Umbilical cord (tissue), 1 donor: ENCODE measurements at regions not wholly inside any gene's neighbourhood (a gene's known extent, or its start where the extent isn't known, plus 50 kb on each side); places are given as distances from the start of the nearest gene placed in this dataset.

Experiments used
- DNase-seq: peaks from one replicate; pipeline ENCODE4 v3.0.0-alpha.2; 2015; ENCODE audit warnings: low spot score

DNA sequence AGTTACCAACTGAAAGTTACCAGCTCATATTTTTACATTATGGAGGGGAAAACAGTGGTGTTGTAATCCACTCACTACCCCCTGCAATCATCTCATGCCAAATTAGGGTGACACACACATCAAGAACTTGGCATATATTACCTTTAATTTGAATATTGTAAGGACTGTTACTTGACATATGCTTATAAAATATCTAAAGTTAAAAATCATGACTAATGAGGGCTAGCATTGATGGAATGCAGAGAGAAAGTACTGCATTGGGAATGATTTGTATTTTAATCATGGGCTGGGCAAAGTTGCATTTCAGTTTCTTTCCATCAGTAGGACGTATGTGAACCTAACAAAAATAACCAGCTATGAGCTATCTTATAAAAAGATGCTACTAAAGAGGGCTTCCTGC, 517.5 kb upstream of the GRIA3 start:
- no peak for DNase-seq

DNA sequence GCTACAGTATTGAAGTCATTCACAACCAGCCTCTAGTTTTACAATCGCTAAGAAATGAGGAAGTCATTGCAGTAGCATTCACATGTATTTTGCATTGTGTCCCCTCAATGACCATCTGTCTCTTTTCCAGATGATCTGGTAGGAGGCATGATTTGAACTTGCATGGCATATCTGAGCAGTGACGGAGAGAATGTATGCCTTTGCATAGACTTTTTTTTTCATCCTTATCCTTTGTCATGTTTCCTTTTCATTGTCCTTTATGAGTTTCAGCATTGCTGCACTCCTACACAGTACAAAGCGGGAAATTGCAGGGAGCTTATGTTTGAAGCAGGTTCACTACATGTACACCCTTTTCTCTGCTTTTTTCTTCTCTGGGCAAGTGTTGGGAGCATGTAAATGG, 516.4 kb upstream of the GRIA3 start:
- no peak for DNase-seq

DNA sequence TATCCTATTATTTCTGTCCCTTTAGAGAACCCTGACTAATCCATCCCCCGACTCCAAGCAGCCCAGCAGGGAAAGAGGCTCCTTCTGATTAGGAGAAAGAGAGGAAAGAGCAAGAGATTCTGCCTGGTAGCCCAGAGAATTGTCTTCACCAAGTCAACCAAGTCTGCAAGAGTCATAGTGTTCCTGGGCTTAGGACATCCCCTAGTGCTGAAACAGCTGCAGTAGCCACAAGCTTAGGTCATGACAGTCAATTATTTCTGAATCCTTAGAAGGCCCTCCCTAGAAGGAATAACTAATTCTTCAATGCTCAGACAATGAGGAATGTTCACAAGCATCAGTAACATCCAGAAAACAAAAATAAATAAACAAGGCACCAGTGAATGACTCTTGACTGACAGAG, 480.3 kb upstream of the GRIA3 start:
- DNase-seq = no peak

DNA sequence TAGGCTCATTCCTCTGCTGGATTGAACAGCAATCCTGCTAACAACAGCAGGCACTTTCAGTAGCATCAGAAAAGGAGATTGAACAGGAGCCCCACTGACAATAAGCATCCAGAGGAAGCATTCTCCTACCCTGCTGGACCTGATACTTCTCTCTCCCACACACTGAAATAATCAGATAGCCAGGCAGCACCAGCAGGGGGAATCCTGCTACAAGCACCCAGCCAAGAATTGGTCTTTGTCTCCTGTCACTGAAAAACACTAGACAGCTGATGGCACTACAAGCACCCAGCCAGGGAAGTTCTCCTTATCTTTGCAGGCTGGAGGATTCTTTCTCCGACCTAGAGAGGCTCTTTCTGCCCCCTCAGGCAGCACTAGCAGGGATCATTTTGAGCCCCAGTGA, 444.3 kb upstream of the GRIA3 start:
- DNase-seq = no peak

DNA sequence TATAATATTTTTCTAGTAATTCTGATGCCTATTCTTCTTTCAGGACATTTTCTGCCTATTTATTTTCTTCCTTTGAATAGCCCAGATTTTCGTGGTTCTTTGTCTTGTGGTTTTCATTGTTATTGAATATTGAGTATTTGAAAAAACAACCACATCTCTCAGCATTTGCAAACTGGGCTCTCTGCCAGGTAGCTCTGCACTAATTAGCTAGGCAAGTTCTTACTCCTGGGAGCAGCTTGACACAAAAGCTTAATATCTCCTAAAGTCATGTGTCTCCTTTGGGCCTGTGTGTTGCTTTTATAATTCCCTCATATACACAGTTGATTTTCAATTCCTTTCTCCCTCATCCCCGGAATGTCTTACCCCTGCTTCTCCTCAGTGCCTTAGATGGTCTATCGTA, 413.5 kb upstream of the GRIA3 start:
- no peak for DNase-seq

DNA sequence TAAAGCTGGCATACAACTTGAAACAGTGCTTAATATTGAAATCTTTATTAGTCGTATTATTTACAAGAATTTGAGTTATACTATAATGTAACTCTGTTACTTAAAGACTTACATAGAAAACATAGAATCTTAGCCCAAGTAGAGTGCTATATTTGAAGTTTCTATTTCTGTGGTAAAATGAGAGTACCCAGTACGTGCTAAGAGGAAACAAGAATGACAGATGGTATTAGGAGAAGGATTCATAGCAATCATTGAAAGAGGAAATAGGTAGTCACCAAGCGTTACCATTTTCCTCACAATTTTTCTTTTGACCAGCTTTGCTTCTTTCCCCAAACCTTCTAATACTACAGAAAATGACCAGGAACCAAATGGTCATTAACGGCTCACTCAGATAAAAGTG, 412.1 kb upstream of the GRIA3 start:
- no peak for DNase-seq

DNA sequence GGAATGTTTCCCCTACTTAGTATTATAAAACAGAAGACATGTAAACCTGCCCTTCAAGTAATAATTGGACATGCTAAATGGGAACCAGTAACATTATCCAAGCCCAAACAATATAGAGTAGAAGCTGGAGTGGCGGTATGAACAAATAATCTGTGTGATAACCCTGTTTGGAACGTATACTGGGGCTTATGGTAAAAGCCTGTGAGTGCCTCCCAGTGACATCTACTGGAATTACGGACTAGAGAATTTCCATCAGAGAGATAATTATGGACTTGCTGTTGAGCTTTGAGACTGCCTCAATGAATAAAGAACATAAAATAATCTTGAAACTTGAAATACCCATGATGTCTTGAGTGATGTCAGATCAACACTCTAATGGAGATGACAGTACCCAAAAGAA, 406.3 kb upstream of the GRIA3 start:
- DNase-seq = no peak

DNA sequence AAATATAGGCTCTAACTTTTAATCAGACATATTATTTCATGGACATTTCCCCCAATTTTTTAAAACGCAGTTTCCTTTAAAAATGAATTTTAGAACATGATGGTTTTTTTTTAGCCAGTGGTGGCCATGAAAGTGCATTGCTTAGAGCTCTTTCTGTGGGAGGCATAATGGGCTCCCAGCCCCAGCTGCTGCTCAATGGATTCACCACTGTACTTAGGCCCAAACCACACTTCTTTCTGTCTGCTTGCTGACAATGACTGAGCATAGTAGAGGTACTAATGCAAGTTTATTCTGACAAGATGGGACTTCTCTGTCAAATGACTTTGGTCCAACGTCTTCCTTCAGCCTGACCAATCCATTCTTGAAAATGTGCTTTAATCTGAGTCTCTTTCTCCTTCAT, 400.2 kb upstream of the GRIA3 start:
- no peak for DNase-seq

DNA sequence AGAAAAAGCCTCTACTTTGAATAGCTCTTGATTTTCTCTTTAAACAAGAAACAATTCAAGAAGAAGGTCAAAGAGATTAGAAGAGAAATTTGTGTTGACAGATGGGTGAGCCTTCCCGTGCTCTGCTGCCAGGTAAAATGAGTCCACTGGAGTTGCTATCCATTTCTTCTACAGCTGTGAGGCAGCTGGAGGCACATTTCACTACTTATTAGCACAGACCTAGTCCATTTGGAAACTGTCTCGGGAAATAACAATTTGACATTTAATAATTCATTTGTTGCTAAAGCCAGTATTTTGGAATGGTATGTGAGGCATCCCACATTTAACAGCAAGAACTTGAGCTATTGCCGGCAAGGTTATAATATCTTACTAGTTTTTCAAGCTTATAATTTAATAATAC, 396.8 kb upstream of the GRIA3 start:
- DNase-seq = peak; percentile 1

DNA sequence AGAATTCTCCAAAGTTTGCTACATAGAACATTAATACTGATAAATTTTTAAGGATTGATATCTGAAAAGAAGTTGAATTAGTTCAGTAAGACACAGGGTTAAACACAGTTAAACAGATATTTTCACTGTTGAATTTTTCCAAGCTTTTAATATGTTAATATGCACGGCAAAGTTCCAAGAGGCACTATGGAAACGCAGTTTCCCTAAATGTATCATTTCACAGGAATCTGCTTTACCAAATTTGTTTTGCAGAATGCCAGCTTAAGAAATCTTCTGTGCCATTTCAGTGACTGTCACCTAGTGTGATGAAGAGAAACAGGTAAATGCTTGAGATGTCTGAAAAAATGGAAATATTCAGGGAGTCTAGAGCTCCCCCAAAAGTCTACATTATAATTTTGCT, 395.9 kb upstream of the GRIA3 start:
- no peak for DNase-seq

DNA sequence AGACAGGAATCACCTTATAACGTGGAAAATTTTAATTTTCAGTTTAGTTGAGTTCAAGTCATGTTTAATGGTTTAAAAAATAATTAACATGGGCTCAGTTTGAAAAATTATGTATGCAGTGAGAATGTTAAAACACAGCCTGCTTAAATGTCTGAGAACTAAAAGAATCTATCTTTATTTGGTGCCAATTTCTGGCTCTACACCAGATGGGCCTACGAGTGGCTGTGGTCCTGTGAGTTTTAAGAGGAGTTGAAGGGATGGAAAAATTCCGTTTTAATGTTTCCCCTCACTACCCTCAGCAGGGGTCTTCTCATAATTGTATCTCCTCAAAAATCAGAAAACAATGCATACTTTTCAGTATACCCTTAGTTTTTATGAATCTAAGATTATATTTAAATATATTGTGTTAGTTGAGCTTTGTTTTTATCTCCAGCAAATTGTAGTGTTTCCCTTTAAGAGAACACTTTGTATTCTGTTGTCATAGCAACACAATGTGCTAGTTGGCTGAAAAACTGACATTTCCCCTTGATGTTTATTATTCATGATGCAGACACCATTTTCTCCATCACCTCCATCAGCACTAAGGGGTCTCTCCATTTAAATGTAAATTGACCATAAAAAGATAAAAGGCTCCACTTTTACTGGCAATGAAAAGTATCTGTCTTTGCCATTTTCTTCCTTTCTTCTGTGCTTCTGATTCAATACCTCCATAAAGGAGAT, 393.5 kb upstream of the GRIA3 start:
- DNase-seq = no peak

DNA sequence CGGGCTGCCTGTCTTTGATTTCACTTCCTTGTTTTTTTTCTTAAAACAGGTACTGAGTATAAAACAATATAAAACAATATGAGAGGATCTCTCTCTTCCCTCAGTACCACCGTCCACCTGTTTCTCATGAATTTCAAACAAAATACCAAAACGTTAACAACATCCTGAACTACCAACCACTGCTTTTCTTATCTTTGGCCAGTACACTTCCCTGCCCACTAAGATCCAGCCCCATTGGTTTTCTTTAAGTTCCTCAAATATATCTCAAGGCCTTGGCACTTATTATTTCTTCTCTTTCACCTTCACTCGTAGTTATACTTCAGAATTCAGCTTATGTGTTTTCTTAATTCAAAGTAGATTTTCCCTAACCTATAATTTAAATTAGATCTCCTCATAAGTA, 370.2 kb upstream of the GRIA3 start:
- no peak for DNase-seq

DNA sequence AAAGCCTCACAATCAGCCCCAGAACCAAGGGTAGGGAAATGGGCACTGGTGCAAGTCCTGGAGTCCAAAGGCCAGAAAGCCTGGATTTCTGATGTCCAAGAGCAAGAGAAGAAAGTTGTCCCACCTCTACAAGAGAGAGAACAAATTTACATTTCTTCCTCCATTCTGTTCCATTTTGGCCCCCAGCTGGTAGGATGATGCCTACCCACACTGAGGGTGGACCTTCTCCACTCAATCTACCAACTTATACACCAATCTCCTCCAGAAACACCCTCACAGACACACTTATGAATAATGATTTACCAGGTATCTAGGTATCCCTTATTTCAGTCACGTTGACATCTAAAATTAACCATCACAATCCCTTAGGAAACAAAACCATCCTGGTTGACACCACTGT, 367.8 kb upstream of the GRIA3 start:
- no peak for DNase-seq

DNA sequence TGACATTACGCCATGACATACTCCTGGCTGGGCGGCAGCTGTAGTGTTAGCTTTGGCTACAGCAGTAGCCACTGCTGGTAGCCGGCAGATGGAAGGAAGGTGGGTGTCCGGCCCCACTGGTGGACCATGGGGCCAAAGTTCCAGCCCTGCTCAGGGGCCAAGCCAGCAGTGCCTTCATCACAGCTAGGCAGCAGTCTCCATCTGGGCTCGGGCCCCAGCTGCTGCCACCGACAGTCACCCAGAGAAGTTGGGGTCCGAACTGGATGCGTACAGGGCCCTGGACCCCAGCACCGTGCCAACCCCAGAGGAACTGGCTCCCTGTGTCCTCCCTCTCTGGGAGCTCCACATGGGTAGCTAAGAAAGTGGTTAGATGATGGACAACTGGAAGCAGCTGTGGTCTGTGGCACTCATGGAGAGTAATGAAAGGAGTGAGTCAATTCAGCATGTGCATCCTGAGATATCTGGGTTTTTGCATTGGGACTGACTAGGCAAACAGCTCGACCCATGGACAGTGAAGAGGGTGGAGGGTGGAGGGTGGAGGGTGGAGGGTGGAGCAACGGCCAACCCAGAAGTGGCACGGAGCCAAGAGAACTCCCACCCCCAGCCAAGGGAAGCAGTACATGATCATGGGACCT, 366.6 kb upstream of the GRIA3 start:
- no peak for DNase-seq

DNA sequence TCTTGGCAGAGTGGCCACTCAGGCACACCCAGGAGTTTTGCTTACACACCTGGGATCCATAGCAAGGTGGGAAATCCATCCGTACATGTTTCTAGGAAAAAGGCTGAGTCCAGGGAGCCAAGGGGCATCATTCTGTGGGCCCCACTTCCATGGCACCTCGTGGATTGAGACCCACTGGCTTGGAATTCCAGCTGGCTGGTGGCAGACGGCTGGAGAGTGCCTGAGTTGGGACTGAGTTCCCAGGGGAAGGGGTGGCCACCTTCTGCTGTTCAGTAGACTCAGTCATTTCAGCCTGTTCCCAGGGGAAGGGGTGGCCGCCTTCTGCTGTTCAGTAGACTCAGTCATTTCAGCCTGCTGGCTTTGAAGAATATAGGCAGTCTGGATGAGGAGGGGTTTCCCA, 366.0 kb upstream of the GRIA3 start:
- no peak for DNase-seq

DNA sequence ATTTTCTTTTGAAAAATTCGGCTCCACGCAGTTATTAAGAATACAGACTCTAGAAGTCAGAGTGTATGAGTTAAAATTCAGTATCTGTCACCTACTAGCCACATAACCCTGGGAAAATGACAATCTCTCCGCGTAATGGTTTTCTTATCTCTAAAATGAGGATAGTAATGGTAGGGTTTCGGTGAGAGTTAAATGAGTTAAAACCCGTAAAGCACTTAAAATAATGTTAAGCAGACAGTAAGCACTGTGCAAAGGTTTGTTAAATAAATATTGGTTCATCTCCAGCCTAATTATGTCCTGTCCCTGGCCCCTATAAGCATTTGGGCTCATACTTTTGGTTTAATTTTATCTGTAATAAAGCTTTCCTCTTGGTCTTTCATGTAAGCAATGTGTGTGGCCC, 350.8 kb upstream of the GRIA3 start:
- DNase-seq = no peak

DNA sequence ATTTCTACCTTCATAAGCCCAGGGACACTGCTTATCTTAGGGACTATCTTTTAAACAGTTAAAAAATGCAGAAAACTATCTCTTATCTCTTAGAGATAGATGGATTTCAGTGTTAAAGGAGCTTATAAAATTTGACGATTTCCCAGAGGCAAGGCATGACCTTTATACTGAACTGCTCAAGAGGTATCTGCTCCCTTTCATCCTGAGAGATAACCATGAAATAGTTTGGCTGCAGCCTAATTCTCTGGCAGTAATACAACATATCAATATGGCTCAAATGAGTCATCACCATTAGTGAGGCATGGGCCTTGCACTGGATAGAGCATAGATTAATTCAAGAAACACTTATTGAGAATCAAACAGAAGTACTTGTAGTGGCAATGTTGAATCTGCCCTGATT, 348.2 kb upstream of the GRIA3 start:
- peak; percentile 63 for DNase-seq

DNA sequence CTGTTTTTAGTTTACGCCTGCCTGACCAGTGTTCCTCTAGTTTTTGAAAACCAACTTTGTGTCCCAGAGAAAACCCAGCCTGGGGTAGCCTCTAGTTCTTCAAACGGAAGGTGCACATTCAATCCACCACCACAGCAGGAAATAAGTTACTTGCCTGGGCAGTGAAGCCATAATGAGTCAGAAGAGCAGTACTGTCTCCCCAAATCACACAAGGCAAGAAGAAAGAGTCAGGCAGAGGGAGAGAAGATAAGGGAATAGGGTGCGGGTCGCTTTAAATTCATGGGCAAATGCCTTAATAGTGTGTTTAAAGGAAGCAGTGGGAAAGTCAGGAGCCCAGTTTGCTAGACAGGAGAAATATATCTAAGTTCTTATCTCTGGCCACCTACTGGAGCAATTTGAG, 333.8 kb upstream of the GRIA3 start:
- DNase-seq = no peak

DNA sequence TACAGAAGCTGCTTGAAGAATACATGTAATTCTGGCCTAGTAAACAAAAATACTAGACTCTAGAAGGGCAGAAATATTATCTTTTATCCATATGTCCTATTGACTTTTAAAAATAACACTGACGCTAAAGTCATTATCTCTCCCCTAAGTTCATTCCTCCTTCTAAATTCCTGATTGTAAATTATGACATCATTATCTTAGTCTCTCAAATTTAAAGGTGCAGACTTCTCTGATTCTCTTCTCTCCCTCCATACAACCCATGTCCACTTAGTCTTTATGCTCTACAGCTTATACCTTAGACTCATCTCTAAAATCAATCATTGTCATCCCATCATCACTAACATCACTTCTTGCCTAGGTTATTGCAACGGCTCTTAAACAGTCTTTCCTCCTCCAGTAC, 327.9 kb upstream of the GRIA3 start:
- DNase-seq = no peak

DNA sequence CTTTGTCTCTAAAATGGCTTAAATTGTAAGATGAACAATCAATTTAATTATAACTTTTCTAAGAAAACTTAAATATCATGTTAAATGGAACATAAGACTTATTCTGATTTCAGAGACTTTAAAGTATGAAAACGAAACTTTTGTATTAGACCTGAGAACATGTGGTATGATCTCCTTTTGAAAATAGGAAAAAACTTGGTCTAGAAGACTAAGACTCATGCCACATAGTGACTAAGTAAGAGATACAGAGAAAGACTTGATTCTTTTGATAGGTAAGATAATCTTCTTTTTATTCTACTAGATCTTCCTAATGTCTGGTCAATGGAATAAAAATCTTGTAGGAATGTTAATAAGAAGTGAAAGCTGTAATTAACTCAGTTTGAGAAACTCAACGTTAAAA, 326.3 kb upstream of the GRIA3 start:
- no peak for DNase-seq

DNA sequence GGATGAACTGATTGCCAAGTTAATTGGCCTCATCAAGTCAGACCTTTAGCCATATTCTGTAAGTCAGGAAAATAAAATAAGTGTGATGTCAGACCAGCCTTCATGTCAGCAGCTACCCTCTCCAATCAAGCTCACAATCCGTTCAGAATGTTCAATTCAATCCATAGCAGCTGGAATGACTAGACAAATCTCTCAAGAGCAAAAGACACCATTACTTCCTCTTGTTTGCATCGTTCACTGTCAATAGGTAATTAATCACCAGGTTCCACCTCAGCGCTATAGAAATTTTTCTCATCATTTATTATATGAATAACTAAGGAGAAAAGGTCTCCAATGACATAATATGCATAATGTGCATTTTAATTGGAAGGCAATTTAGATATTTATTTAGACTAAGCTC, 321.0 kb upstream of the GRIA3 start:
- DNase-seq = no peak

DNA sequence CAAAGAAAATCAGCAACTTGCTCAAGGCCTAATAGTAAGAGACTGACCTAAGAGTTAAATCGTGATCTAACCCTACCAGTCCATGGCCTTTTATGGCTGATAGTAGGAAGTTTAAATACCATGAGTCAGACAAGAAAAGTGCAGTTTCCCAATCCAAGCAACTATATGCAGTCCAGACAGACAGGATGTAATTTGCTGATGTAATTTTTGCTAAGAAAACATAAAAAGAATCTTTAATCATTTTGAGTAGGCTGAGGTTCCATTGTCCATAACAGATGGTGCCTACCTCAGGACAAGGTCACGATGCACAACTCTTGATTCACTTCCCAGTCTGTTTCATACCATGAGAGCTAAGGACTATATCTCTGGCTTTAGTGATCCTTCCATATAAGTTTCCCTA, 317.5 kb upstream of the GRIA3 start:
- DNase-seq = peak; percentile 69

DNA sequence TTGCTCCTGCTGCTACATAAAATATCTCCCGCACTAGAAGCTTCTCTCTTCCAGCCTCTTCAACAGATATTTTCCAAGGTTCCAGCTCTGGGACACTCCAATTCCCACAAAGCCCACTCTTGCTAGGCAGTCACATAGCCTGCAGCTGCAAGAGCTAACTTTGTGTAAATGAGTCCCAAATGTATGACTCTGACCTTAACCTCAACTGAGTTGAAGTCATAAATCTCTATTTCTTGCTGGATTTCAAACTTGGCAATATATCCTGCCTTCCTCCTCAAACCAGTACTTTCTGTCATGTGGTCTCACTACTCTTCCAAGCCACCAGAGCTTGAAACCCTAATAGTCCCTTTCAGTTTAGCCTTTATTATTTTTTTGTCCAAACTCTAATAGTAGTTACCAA, 315.4 kb upstream of the GRIA3 start:
- DNase-seq = peak; percentile 19

DNA sequence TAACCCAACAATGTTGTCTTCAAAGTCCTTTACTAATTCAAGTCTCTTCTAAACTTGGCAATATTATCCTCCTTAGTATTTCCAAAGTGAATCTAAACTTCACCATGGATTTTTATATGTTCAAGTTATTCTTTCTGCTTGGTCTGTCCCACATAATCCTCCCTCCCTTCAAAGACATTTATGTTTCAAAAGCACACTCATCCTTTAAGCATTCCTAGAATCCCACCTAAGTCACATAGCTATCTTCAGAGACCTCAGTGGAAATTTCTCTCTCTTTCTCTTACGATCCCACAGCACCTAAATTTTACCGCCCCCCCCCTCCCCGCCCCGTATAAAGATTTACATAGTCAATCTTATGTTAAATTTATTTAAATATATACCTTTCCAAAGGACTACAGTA, 314.9 kb upstream of the GRIA3 start:
- no peak for DNase-seq
